ENCODE measurements at regions not wholly inside any gene's neighbourhood (a gene's known extent, or its start where the extent isn't known, plus 50 kb on each side); places are given as distances from the start of the nearest gene placed in this dataset.

DNA sequence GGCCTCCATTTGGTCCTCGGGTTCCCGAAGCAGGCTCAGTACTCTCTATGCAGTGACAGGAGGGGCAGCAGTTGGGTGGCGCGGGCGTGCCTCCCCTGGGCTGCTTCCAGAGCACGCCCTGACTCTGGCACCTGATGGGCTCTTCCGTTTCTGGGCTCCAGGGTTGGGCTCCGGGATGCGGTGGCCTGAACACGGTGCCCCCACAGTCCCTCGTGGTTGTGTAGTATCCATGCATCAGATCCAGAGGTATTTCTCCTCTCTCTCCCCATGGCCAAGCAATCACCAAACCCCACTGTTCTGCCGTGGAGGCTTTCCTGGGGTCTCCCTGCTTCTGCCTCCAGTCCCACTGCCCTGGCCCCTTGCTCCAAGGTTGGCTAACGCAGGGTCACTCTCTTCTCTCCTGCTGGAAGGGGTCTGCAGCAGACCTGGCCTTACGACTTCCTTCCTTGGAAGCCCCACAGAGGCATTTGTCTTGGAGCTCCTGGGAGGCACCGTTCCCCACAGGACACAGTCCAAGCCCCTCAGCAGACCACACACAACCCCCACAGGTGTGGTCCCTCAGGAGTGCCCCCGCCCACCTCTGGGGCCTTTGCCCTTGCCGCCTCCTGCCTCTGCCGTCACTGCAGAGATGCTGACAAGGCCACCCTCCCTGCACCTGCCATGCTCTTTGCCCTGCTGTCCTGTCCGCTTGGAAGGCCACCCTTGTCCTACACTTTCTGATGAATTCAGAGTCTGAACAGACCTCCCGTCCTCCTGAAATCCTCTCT, 136.6 kb upstream of the ASB18 start:
- TF ChIP-seq CTCF (conservative IDR thresholded peaks at IDR 0.05; ENCODE audit: low read length) (no peak), EZH2phosphoT487 (IDR thresholded peaks at IDR 0.05; ENCODE audit: borderline replicate concordance, low read depth, low read length) (no peak)

All from OCI-LY7 (cell line).